OCI-LY7 (cell line): ENCODE measurements at regions not wholly inside any gene's neighbourhood (a gene's known extent, or its start where the extent isn't known, plus 50 kb on each side); places are given as distances from the start of the nearest gene placed in this dataset.

Experiments
- CTCF ChIP-seq: fragments of 200-600 bp; sonication (generic); conservative IDR thresholded peaks from 2 replicates; pipeline ENCODE4 v1.5.1; 2014; ENCODE audit warnings: mild to moderate bottlenecking, antibody characterized with exemption, low read length, moderate library complexity, mixed read lengths
- EZH2phosphoT487 ChIP-seq: fragments of 200-600 bp; sonication (generic); IDR thresholded peaks from 2 replicates; pipeline ENCODE4 v1.6.1; 2018; ENCODE audit warnings: low read depth, borderline replicate concordance, mild to moderate bottlenecking, mixed run types, antibody characterized with exemption, low read length, moderate library complexity, mixed read lengths

- TF ChIP-seq CTCF: no peak
- TF ChIP-seq EZH2phosphoT487: no peak
Measured at GRCh38 chr7:138309186-138309585, 150.9 kb upstream of the TRIM24 start.
